Cardiac muscle cell (in vitro differentiated cells and primary cell): ENCODE measurements at regions not wholly inside any gene's neighbourhood (a gene's known extent, or its start where the extent isn't known, plus 50 kb on each side); places are given as distances from the start of the nearest gene placed in this dataset.

Source experiments
- DNase-seq, 2 donors: peaks; one replicate each; pipeline versions ENCODE4 v3.0.0 to v3.0.0-alpha.2; 2010 to 2017; ENCODE audit warnings: low read depth in 1 of 2, low spot score in 1 of 2
- H3K27ac ChIP-seq: fragments of 200-600 bp; sonication (generic); 2 replicates; pipeline ENCODE4 v1.5.1; 2016
- H3K27me3 ChIP-seq: fragments of 200-600 bp; sonication (generic); 2 replicates; pipeline ENCODE4 v1.6.0; 2016; ENCODE audit warnings: control low read depth
- H3K36me3 ChIP-seq: fragments of 200-600 bp; sonication (generic); 2 replicates; pipeline ENCODE4 v1.5.1; 2016; ENCODE audit warnings: control low read depth
- H3K4me1 ChIP-seq: fragments of 200-600 bp; sonication (generic); 2 replicates; pipeline ENCODE4 v1.8.1; 2017; ENCODE audit warnings: low read depth, mild to moderate bottlenecking, mixed run types
- H3K4me3 ChIP-seq: fragments of 200-600 bp; sonication (generic); 2 replicates; pipeline ENCODE4 v1.5.1; 2016; ENCODE audit warnings: mild to moderate bottlenecking
- H3K9me3 ChIP-seq: fragments of 200-600 bp; sonication (generic); 2 replicates; pipeline ENCODE4 v1.5.1; 2017; ENCODE audit warnings: low read depth, mild to moderate bottlenecking, control low read depth
- CTCF ChIP-seq: IDR thresholded peaks from 2 replicates; pipeline ENCODE4 v1.5.1; 2012; ENCODE audit warnings: low read depth, mild to moderate bottlenecking, low read length

GRCh38 chr2:129422028-129422427 lies 557.4 kb upstream of the RAB6C start:
- TF ChIP-seq CTCF: no peak
- no peak overlapping the region for H3K4me3 ChIP-seq
- no peaks in the 10 kb centered on the region for H3K4me1 ChIP-seq
- DNase-seq: no peak
- H3K27me3 ChIP-seq: no peaks in the 10 kb centered on the region
- H3K36me3 ChIP-seq: no peaks in the 10 kb centered on the region
- no peak overlapping the region for H3K27ac ChIP-seq
- no peaks in the 10 kb centered on the region for H3K9me3 ChIP-seq

GRCh38 chr2:129428086-129428660 lies 551.3 kb upstream of the RAB6C start:
- Histone ChIP-seq H3K9me3 (no peaks in the 10 kb centered on the region), H3K27me3 (no peaks in the 10 kb centered on the region), H3K4me3 (no peak overlapping the region), H3K4me1 (no peaks in the 10 kb centered on the region), H3K27ac (no peak overlapping the region), H3K36me3 (no peaks in the 10 kb centered on the region)
- TF ChIP-seq CTCF: no peak
- DNase-seq: no peak

- no peak for TF ChIP-seq CTCF
- no peaks in the 10 kb centered on the region for H3K9me3 ChIP-seq
- no peak overlapping the region for H3K27ac ChIP-seq
- no peak for DNase-seq
- no peaks in the 10 kb centered on the region for H3K27me3 ChIP-seq
- no peaks in the 10 kb centered on the region for H3K36me3 ChIP-seq
- H3K4me1 ChIP-seq: no peaks in the 10 kb centered on the region
- no peak overlapping the region for H3K4me3 ChIP-seq
Measured at GRCh38 chr2:129430911-129431310, 548.6 kb upstream of the RAB6C start.

- Histone ChIP-seq H3K27ac (no peak overlapping the region), H3K4me1 (no peaks in the 10 kb centered on the region), H3K27me3 (no peaks in the 10 kb centered on the region), H3K4me3 (no peak overlapping the region), H3K36me3 (no peaks in the 10 kb centered on the region), H3K9me3 (no peaks in the 10 kb centered on the region)
- TF ChIP-seq CTCF: no peak
- DNase-seq: no peak
Measured at GRCh38 chr2:129431881-129432280, 547.6 kb upstream of the RAB6C start.

- Histone ChIP-seq H3K4me1 (no peaks in the 10 kb centered on the region), H3K27ac (no peak overlapping the region), H3K36me3 (no peaks in the 10 kb centered on the region)
Measured at GRCh38 chr2:129436809-129437208, 542.7 kb upstream of the RAB6C start.

More at GRCh38 chr2:129436809-129437208, 542.7 kb upstream of the RAB6C start:
- DNase-seq: no peak
- Histone ChIP-seq H3K4me3 (no peak overlapping the region), H3K27me3 (no peaks in the 10 kb centered on the region), H3K9me3 (no peaks in the 10 kb centered on the region)
- TF ChIP-seq CTCF: no peak
